SW 1271 (cell line): ENCODE measurements at regions not wholly inside any gene's neighbourhood (a gene's known extent, or its start where the extent isn't known, plus 50 kb on each side); places are given as distances from the start of the nearest gene placed in this dataset.

Experiments
- DNase-seq, 2 experiments: peaks; one replicate each; lab custom pipeline; 2025; lab: John Stamatoyannopoulos, UW

DNA sequence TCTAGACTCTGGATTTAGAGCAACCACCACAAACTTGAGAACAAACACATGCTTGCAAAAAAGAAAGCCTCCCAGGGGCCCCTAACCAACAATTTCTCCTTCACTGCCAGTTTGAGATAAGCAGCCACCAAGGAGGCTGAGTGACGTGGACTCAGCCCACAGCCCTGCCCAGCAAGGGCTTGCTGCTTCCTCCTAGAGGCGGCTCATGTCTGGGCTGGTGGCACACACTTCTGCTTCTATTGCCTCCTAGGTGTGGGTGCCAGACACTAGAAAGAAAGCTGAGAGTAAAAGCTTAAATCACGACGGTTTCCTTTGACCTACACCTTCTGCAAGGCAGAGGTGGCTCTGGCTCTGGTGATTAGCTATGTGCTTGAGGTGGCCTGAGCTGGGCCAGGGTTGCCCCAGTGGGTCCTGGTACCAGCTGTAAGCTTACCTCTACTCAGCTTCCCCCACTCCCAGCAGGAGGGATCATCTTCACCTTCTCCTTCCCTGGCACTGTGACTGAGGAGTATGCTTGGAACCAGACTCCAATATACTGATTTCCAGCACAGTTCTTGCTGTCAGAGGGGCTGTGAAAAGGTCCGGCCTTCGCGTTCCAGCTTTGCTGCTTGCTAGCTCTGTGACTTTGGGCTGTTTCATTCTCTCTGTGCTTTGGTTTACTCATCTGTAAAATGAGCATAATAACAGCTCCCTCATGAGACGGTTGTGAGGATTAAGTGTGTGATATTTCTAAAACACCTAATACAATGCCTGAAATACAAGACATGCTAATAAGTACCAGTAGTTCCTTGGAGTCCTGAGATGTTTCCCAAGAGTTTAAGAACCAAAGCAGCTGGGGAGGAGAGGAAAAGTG is 89.7 kb upstream of the PARP11 start:
- DNase-seq: no peak

- no peak for DNase-seq
Observed at GRCh38 chr12:3961591-3961990, 88.4 kb upstream of the PARP11 start.

DNA sequence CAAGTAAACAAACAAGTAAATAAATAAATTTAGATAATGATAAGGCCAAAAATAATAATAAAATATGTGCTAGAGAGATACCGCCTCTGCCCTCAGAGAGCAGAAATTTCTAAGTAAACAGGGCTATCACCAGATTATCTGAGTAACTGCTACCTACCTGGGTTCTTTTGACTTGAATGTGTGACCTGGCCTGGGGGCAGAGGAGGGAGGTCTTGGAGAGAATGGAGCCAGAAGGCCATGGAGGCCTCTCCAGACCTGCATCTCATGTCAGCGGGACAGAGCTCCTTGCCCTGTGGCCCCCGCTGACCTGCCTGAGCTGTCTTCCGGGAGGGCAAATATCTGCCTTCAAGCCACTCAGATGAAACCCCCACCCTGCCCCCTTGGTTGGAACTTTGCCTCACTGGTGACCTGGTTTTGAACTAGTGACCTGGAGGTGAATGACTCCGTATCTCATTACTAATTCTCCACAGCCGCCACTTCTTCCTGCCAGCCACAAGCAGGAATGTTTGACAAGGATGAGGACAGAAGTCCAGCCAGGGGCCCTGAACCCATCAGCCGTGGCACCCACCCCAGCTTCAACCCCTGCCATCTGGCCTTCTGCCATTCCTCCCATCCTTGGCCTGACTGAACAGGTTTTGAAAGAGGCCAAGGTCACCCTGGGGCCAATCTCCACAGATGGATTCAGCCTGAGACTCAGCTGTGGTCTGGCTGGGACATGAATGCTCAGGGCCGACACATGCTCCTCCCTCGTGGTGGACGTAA is 86.8 kb upstream of the PARP11 start:
- DNase-seq: no peak

DNA sequence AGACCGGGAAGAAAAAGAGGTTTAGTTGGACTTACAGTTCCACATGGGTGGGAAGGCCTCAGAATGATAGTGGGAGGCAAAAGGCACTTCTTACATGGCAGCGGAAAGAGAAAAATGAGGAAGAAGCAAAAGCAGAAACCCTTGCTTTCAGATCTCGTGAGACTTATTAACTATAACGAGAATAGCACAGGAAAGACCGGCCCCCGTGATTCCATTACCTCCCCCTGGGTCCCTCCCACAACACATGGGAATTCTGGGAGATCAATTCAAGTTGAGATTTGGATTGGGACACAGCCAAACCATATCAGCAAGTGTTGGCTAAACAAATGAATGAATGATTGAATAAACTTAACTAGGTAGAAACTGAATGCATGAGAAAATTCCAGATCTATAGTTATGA is 85.3 kb upstream of the PARP11 start:
- no peak for DNase-seq

DNA sequence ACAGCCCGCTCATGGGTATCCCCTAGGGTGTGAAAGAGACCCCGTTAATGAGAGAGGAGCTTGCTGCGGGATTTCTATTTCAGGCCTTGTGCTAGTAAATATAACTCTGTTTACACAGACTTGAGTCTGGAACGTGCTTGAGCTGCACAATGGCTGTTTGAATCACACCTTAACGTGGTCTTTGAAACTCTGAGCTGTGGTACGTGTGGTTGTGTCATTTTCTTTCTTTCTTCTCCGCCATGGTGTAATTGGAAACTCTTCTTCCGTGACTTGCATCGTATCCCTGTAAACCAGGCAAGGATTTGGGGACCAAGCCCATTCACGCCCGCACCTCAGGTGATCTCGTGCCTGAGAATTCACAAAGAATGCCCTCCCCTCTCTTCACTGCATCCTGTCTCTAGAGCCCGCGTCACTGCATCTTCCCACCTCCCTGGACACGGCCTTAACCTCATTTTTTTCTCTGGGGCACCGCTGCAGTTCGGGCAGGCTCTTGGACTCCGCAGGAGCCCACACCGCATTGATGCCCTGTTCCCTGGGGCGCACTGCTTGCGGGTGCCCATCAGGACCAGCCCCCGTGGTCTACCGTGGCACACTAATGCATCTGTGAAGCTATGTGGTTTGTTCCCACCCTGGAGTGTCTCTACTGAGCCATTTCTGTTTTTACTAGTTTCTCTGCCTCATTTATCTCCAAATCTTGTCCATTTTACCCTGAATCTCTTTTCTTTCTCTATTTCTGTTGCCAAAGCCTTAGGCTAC is 78.4 kb upstream of the PARP11 start:
- no peak for DNase-seq

DNA sequence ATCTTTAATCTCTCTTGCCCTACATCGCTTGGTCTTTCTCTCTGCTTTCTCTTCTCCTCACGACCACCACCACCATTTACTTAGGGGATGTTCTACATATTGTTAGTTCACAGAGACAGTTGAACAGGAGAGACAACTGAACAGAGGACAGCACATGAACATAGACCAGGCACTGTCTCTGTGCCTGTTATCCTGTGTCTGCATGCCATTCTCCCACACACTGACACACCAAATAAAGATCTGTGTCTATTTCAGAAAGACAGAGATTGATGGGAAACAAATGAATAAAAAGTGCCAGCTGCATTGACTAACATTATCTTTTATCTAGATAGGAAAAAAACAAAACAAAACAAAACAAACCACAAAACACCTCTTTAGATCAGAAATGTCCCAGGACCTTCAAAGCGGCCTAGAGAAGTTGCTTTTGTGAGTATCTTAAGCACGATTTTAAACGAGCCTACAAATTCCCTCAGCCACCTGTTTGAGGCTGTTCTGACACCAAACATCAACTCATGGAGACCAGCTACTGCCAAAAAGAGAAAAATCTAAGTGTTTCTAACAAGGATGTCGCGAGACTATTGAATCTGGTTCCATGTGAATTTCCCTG is 77.6 kb upstream of the PARP11 start:
- no peak for DNase-seq

GRCh38 chr12:3947781-3948180 is 74.6 kb upstream of the PARP11 start:
- DNase-seq: no peak

- no peak for DNase-seq
Observed at GRCh38 chr12:3945671-3946070, 72.5 kb upstream of the PARP11 start.

DNA sequence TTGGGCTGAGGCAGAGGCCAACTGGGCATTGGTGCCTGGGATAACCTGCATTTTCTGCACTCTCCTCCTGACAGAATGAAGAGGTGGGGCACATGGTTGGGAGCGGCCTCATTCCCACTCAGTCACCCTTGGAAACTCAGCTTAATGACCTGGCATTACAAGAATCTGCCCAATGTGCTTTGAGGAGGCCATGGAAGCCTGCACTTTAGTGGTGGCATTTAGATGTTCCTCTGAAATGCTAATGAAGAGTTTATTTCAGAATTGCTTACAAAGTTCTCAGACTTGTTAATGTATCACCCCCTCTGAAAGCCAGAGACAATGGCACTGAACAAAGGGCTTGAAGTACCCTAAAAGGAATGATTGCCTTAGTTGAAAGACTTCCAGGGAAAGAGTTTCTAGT is 71.4 kb upstream of the PARP11 start:
- no peak for DNase-seq

GRCh38 chr12:3938042-3938544 is 64.9 kb upstream of the PARP11 start:
- DNase-seq: no peak

DNA sequence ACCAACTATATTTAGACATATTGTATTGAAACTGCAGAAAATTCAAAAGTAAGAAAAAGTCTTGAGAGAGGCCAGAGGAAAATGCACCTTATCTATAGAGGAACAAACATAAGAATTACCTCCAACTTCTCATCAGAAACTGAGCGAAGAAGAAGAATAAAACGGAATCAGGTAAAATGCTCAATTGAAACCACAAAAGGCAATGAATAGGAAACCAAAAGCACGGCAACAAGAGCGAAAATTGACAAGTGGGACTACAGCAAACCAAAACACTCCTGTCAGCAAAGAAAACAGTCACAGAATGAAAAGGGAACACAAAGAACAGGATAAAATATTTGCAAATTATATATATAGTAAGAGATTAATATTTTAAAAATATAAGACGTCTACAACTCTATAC is 61.9 kb upstream of the PARP11 start:
- no peak for DNase-seq

- no peak for DNase-seq
Observed at GRCh38 chr12:3933819-3934192, 60.6 kb upstream of the PARP11 start.

GRCh38 chr12:3933074-3933818 is 60.0 kb upstream of the PARP11 start:
- DNase-seq: no peak

DNA sequence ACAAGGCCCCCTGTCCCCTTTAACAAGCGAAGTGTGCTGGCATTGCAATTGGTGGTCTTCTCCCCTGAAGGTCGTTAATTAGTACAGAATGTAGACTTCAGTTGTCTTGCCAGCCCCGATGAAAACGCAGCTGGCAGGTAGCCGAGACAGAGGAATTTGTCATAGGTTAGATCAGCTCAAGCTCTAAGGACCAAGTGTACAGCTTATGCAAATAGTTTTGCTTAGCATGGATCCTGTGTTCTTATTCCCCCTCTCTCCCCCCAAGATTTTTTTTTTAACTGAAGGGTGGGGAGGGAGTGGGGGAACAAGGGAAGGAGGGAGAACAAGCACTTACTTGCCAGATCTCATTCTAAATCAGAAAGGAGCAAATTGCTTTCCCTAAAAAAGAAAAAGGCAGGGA is 58.6 kb upstream of the PARP11 start:
- no peak for DNase-seq

GRCh38 chr12:3931206-3931605 is 58.0 kb upstream of the PARP11 start:
- DNase-seq: no peak

DNA sequence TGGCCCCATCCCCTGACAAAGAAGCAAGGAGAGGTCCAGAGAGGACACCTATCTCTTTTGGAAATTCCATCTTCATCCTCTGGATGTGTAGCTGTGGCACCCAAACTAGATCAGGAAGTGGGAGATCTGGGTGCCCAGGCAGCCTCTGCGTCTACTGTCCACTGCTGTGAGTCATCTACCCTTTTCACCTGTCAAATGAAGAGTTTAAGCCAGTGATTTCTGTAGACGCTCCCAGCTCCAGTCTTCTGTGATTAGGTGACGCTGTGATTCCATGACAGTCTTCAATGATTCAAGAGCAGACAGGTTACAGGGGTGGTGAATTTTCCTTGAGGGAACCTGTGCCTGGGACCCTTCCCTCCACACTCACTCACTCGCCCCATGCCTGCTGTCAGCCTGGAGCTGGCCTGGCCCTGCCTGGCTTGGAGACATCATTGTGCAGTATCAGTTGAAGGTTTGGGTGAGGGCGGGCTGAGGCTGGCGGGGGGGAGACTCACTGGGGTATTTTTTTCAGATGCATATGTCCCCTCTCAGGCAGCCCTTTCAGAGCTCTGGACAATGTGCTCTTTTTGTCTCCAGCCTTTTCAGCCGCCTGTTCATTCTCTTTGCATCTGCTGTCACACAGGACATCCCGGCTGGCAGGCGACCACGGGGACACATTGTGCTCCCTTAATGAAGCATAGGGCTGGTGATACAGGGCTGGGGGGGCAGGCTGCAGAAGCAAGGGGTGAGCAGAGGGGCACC is 56.8 kb upstream of the PARP11 start:
- DNase-seq: no peak

DNA sequence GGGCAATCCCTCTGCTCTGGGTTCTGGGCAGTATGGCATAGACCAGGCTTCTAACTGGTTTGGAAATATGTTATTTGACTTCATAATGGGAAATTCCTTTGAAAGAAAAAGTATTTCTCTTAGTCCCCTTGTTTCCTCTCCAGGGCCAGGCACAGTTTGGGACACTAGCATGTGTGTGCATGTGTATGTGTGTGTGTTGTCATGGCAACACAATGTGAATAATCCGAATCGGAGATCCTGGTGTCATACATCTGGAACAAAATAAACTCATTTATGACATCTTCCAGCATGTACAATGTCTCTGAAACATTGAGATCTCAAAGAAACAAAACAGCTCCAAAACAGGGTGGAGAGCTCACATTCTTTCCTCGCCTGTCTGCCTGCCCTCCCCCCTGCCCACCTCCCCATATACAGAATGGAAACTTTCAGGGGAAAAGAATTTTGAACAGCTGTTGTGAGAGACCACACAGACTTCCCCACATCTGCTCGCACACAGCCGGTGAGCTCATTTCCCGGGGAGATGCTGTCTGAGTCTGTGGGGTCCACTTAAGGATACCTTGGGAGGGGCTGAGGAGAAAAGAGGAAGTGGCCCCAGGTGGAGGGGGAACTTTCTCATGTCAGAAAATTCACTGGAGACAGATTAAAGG is 55.5 kb upstream of the PARP11 start:
- no peak for DNase-seq

DNA sequence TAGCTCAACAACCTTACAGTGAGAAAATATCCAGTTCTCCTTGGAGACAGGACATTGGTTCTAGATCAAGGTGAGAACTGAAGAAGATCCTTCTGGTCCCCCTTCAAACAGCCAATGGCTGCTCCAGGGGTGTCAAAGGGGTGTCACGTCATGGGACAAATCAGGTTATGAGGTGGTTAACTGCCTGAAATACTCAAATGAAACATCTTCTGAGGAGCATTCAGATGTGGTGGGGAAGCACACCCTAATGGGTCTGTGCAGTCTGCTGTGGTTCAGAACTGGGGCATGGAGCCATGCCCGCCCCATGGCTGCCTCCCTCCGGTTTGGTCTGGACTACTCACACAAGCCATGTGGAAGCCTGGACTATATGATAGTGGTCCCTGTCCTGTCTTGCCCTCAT is 52.4 kb upstream of the PARP11 start:
- DNase-seq: no peak

GRCh38 chr12:3924761-3925160 is 51.6 kb upstream of the PARP11 start:
- DNase-seq: no peak

DNA sequence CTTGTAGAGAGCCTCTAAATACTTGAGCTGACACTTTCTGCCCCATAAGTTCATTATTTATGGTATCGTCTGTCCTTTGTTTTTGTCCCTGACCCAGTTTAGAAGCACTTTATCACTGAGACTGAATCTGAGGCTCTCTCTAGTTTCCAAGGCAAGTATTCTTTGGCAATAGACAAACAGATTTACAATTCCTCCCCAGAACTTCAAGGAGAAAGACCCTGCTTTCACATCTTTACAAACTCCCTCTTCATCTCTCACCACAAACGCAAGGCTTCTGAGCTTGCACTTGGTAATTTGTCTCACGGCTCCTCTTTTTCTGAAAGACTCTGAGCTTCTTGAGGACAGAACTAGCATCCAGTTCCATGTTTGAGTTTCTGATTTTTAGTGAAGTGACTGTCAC is 49.8 kb upstream of the PARP11 start:
- DNase-seq: no peak
